ENCODE measurements at regions not wholly inside any gene's neighbourhood (a gene's known extent, or its start where the extent isn't known, plus 50 kb on each side); places are given as distances from the start of the nearest gene placed in this dataset.

DNA sequence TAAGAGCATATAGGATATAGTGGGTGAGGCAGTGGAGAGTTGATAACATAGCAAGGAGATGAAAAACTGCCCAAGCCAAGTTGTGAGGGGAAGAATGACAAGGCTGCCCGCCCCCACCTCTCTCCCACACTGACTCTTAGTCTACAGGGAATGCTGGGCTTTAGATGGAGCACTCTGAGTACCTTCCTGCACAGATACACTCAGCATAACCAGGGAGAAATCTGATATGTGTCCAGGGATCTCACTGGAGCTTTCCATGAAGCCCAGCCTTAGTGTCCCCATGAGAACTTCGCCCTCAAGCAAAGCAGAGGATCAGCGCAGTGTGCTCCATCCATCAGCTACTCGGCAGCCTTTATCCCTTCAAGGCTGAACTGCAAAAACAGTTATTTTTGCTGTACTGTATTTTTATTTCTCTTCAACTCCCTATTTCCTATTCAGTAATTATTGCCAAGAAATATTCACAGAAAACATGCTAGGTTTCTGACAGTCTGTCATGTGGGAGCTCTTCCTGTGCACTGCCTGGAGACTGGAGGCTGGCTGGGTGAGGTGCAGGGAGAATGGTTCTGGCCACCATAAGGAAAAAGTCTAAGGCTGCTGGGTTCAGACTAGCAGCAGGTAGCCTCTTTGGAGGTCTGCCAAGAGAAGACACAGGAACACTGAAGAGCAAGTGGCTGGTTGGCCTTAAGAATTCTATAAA, 475.2 kb upstream of the PPP2R3A start:
- FAIRE-seq, result no peak

DNA sequence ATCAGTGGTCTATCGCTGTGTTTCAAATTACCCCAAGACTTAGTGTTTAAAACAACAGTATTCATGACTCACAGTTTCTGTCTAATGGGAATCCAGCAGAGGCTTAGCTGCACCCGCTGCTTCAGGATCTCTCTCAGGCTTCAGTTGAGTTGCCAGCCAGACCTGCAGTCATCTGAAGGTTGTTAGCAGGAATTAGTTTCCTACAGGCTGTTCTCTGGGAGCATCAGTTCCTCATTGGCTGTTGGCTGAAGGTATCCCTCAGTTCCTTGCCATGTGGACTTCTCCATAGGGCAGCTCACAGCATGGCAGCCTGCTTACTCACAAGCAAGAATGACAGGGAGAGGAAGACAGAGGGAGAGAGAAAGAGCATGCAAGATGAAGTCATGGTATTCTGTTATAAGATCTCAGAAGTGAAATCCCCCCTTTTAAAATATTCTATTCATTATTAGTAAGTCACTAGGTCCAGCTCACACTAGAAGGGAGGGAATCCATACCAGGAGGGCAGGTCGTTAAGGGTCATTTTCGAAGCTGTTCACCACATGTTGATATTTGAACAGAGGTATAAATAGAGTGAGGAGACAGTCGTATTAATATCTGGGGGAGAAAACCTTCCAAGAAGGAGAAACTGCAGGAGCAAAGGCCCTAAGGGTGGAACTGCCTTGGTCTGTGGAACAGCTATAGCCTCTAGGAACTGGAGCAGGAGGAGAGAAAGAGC, 473.9 kb upstream of the PPP2R3A start:
- no peak for FAIRE-seq

DNA sequence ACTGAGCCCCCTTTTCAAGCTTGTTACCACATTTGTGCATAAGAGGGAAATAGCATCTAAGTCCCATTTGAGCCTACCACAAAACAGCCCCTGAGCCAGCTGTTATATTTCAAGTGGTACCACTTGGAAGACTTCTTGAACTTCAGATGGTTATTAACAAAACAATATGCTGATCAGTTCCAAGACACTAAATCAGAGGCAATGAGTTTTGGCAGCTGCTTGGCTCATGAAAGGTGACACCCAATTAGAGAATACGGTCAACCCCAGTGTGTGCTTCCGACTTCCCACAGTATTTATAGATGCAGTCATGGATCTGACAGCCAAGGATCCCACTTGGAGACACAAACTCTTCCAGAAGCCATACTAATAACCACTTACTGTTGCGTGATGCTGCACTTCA, 469.6 kb upstream of the PPP2R3A start:
- FAIRE-seq, result no peak

GRCh38 chr3:135497979-135498378, 467.5 kb upstream of the PPP2R3A start:
- no peak for FAIRE-seq

- no peak for FAIRE-seq
These were observed 466.1 kb upstream of the PPP2R3A start for GRCh38 chr3:135499426-135499825.

DNA sequence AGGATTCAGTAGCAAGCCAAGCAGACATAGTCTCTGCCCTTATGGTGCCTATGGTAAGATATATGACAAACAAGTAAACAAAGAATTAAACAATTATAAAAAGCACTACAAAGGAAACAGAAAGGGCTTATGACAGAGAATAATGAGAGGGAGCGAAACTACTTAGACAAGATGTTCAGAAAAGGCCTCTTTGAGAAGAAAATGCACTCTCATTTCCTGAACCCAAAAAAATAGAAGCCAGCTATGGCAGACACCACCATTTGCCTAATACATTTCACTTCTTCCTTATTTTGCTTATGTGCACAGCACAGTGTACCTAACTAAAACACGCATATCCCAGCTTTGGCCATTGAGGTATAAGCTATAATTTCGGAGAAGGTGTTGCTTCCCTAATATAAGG, 465.5 kb upstream of the PPP2R3A start:
- FAIRE-seq, result no peak

GRCh38 chr3:135503065-135503759, 462.3 kb upstream of the PPP2R3A start:
- FAIRE-seq, result no peak

DNA sequence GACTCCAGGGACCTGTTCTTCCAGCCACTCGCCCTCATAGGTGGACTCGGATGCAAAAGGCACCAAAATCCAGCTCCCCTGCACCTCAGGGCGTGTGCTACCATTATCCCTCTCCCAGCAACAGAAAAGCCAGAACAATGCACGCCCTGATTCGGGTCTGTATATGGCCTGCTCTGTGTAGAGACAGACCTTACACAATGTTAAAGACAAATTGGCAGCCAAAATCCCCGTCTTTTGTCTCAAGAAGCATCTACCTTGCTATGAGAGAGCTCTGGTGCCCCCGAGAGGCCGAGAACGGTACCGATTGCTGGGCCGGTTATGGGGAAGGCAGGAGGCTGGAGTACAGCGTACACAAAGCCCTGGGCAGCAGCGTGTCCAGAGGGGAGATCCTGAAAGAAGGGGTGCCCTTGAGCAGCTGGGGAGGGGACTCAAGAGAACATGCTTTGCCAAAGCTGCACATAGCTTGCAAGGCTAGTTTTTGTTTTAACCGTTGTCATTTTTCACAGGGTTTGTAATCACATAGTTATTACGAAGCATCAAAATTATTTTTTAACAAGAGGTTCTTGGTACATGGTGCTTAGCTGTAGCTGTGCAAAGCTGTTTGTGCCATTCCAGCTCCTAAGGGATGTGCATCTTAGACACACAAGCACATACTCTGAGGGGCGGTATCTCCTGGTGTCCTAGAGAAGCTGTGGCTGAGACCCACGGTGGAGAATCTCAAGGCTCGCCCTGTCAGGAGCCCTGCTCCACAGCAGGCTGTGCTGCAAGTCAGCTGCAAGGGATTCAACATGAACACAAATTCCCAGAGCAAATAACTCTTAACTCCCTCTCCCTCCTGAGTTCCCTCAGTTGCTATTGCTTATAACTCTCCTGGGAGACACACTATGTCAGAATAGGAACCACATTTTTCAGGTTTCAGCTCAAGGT, 461.5 kb upstream of the PPP2R3A start:
- FAIRE-seq, result no peak

DNA sequence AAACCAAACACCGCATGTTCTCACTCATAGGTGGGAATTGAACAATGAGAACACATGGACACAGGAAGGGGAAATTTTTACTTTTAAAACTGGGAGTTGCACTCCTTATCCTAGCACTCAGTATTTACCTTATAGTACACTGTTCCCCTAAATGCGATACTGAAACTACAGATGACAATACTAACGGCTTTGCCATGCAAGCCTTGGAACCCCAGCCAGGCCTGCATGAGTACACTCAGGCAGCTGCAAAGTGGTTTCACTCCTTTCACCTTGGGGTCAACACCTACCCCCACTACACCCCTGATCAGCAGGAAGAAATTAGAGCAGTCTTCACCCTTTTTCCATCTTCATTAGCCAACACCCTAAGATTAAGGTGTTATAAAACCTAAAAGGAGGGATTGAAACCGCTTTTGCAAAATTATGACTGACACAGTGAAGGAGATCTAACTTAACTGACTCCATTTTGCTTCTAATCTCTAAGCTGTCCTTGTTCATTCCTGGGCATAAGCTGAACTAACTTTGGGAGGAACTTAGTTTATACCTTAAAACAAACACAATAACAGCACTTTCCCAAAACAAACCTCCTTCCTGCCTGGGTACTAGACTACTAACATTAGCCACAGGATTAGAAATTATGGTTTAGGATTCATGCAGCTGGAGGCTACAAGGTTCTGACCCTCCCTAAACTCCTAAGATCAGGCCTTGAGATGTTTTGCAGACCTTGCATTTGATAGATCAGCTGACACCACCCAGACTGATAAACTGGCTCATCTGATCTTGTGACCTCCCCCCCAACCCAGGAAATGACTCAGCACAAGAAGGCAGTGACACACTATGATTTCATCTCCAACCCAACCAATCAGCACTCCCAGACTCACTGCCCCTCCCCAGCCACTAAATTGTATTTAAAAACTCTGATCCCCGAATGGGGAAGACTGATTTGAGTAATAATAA, 452.1 kb upstream of the PPP2R3A start:
- FAIRE-seq, result no peak

DNA sequence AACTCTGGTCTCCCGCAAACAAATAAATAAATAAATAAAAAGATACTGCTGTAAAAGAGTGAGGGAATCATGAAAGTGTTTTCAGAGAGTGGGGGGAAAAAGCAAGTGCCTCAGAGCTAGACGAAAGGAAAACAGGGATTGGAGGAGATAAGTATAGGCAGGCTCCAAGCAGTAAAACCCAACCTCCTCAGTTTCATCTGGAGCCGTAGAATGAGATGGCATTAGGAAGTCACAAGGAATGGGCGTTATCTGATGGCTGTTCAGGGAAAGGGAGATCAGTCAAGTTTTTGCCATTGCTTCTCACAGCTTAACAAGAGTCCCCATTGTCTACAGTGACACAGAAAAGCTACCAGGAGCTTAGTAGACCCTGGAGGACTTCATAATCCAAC, 451.5 kb upstream of the PPP2R3A start:
- FAIRE-seq, result no peak

DNA sequence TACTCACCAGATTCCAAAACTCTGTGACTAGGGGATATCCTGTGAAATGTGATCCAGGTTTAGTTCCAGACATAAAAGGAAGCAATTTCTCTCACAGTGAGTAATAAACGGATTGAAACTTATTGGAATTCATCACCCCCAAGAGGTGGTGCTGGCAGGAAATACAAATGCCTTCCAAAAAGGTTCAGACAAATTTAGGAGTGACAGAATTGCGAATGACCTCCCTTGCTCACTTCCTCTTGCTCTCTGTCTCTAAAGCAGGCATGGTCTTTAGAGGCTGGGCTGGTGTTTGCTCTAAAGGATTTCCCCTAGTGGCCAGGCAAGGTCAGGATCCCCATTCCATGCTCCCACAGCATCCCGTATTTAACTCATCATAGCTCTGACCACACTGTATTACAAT, 449.4 kb upstream of the PPP2R3A start:
- FAIRE-seq, result no peak

- no peak for FAIRE-seq
These were observed 437.0 kb upstream of the PPP2R3A start for GRCh38 chr3:135528413-135529015.

DNA sequence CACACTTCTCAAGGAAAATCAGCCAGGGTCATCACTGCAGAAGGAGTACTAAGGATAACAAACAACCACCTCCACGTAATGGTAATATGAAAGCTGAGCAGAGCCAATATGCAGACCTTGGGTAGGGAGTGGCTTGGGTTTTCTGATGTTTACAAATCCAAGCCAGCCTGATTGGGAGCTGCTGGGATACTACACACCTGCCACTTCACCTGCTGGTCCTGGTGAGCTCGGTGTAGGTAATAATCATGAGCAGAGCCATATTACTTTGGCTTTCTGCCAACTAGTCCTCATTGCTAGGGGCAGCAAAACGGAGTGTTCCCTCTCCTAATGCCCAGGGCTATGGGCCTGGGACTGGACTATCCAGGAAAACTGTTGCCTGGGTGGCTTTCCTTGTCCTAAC, 433.5 kb upstream of the PPP2R3A start:
- FAIRE-seq, result no peak

- FAIRE-seq, result no peak
These were observed 427.4 kb upstream of the PPP2R3A start for GRCh38 chr3:135538123-135538522.

DNA sequence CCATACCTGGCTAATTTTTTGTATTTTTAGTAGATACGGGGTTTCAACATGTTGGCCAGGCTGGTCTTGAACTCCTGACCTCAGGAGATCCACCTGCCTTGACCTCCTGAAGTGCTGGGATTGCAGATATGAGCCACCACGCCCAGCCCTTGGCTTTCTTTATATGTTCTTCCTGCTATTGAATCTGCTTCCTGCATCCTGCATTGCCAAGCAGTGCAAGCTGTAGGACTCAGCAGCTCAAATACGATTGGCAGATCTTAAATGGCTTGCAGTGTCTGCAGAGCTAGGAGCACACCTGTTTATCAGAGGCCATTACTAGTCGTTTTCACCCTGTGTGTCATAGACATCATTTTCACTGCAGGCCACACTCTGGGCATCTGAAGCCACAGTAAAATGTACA, 426.2 kb upstream of the PPP2R3A start:
- no peak for FAIRE-seq

GRCh38 chr3:135539854-135540253, 425.7 kb upstream of the PPP2R3A start:
- no peak for FAIRE-seq

- no peak for FAIRE-seq
These were observed 415.5 kb upstream of the PPP2R3A start for GRCh38 chr3:135549928-135550494.

DNA sequence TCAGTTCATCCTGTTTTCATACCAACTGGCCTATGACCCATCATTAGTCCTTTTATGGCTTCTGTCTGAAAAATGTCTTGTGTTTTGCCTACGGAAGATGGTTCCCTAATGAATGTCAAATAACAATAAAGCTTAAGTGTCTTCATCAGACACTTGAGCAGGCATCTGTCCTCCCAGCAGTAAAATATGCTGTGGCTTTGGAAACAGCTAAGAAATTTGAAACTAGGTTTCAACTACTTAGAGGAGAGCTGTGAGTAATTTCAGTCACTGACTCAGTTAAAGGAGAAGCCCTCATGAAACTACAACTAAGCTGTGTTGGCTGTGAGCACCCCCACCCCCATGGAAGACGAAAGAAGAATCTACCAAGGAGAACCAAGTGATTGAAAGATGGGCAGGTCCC, 409.4 kb upstream of the PPP2R3A start:
- no peak for FAIRE-seq

DNA sequence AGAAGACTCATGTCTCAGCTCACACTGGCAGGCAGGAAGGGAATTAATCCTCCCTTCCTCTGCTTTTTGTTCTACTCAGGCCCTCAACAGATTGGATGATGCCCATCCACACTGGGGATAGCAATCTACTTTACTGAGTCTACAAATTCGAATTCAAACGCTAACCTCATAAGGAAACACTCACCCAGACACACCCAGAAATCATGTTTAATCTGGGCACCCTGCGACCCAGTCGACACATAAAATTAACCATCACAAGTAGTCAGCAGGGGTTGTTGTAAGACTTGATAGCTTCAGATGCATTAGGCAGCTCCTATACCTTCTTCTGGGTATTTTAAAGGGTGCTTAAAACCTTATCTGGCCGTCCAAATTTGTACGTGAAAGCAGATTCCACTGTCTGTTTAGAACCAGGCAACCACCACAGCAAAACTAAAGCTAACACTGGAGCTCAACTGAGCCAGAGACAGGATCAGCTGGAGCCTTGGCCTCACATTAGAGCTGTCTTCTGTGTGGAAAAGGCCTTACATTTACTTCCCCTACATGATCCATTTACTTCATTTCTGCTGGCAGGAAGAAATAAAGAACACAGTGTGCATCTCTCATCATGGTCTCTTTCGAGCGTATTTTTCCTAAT, 407.3 kb upstream of the PPP2R3A start:
- no peak for FAIRE-seq

DNA sequence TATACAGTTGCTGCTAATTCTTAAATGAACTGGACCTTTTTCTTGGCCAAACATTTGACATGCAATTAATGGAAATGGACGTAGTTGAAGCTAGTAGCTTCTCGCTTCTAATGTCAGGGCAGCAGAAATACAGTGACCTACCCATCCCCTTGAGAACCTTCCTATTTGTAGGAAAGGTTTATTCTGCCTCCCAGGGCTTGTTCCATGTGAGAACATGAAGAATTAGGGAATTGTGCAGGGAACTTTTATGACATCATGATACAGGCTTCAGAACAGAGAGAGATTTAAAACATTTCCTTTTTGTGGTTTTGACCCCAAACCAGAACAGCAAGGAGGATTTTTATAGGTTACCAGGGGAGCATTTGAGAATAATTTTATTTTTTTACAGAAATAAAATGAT, 406.6 kb upstream of the PPP2R3A start:
- no peak for FAIRE-seq

DNA sequence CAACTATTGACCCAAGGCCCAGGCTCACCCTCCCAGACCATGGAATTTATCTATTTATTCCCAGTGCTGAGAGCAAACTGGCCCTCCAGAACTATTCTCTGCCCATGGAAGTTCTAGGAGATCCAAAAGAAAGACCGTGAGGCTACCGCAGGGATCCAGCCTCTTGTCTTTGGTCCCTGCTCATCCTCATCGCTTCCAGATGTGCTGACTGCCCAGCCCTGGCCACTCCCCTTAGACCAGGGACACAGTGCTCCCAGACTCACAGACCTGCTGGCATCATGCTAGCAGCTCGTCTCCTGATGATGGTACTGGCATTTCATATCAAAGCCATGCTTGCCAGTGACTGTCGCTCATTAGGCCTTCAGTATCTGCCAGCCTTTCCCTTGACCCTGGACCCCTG, 405.7 kb upstream of the PPP2R3A start:
- no peak for FAIRE-seq

Measured in A204.1 (cell line).